ENCODE measurements at regions not wholly inside any gene's neighbourhood (a gene's known extent, or its start where the extent isn't known, plus 50 kb on each side); places are given as distances from the start of the nearest gene placed in this dataset.

DNA sequence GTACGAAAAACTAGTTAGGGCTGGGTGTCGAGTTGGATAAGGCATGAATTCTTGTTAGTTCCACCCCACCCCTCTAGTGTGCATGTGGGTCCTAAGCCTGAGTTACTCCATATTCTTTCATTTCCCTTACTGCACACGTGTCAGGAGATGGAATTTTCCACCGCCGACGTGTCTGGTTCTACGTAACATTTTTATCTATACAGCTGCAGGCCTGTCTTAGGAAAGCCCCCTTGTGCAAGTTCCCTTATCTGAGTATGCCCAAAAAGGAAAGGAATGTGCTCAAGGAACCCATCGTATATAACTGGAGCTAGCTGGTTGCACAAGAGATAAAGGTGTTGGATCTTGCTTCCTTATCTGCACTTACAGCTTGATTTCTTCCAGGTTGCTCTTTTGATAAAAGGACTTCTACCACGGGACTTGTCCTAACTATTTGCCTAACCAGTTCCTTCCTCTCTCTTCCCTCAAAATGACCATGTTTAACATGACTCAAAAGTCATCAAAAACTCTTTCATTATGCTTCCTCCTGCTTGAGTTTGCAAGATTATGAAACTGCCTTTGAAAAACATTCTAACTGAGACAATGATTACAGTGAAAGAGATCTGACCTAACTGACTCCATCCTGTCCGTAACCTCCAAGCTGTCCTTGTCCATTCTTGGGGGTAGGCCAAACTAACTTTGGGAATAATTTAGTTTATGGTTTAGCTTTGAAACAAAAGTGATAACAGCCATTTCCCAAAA is 181.4 kb downstream of the AKR1D1 start:
- TF ChIP-seq, protein P1, sequence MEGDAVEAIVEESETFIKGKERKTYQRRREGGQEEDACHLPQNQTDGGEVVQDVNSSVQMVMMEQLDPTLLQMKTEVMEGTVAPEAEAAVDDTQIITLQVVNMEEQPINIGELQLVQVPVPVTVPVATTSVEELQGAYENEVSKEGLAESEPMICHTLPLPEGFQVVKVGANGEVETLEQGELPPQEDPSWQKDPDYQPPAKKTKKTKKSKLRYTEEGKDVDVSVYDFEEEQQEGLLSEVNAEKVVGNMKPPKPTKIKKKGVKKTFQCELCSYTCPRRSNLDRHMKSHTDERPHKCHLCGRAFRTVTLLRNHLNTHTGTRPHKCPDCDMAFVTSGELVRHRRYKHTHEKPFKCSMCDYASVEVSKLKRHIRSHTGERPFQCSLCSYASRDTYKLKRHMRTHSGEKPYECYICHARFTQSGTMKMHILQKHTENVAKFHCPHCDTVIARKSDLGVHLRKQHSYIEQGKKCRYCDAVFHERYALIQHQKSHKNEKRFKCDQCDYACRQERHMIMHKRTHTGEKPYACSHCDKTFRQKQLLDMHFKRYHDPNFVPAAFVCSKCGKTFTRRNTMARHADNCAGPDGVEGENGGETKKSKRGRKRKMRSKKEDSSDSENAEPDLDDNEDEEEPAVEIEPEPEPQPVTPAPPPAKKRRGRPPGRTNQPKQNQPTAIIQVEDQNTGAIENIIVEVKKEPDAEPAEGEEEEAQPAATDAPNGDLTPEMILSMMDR (IDR thresholded peaks at IDR 0.05): no peak
- no peak for TF ChIP-seq POLR2A (IDR thresholded peaks at IDR 0.05)
